K562 (cell line): ENCODE measurements at regions not wholly inside any gene's neighbourhood (a gene's known extent, or its start where the extent isn't known, plus 50 kb on each side); places are given as distances from the start of the nearest gene placed in this dataset.

Source experiments
- CHD4 ChIP-seq: fragments of 200-600 bp; sonication (generic); IDR thresholded peaks from 3 replicates; pipeline ENCODE4 v1.6.1; 2012; ENCODE audit warnings: low read depth, mild to moderate bottlenecking, mixed read lengths, low read length, inconsistent platforms; ENCODE audit not compliant: insufficient read depth, insufficient replicate concordance, poor library complexity, severe bottlenecking
- EP300 ChIP-seq: IDR thresholded peaks from 2 replicates; pipeline ENCODE4 v1.6.1; 2012; ENCODE audit warnings: low read length, improper control_type of control experiment
- NCOR1 ChIP-seq: fragments of 450-650 bp; IDR thresholded peaks from 2 replicates; pipeline ENCODE4 v1.6.1; 2016; ENCODE audit warnings: mild to moderate bottlenecking, moderate library complexity
- NFIC ChIP-seq: fragments of 450-650 bp; IDR thresholded peaks from 2 replicates; pipeline ENCODE4 v1.6.1; 2017; ENCODE audit warnings: mild to moderate bottlenecking, inconsistent platforms
- POLR2AphosphoS2 ChIP-seq: IDR thresholded peaks from 2 replicates; pipeline ENCODE4 v1.6.1; 2012; ENCODE audit warnings: low read length, improper control_type of control experiment
- SMARCE1 ChIP-seq: fragments of 450-650 bp; IDR thresholded peaks from 2 replicates; pipeline ENCODE4 v1.7.1; 2016; ENCODE audit warnings: mild to moderate bottlenecking
- TAF1 ChIP-seq: IDR thresholded peaks from 2 replicates; pipeline ENCODE4 v1.6.1; 2011; ENCODE audit warnings: mild to moderate bottlenecking, low read length, moderate library complexity; ENCODE audit not compliant: insufficient read depth, control insufficient read depth, severe bottlenecking; ENCODE audit errors: extremely low read depth
- ZNF232 ChIP-seq: sonication (generic); formaldehyde crosslinking; IDR thresholded peaks from 2 replicates; pipeline ENCODE4 v1.8.0; 2022; ENCODE audit warnings: mild to moderate bottlenecking, missing genetic modification reagents
- TF ChIP-seq, protein P1 (sequence below): fragments of 250-450 bp; sonication (Bioruptor Pico); IDR thresholded peaks from 2 replicates; pipeline ENCODE4 v1.4.0; 2020; ENCODE audit warnings: mild to moderate bottlenecking, moderate library complexity
- TF ChIP-seq, protein P2 (sequence below): sonication (generic); formaldehyde crosslinking; IDR thresholded peaks from 2 replicates; pipeline ENCODE4 v1.8.1; 2023; ENCODE audit warnings: mild to moderate bottlenecking, missing genetic modification reagents
- TF ChIP-seq, protein P3 (sequence below), 2 experiments: fragments of 450-650 bp in 1 of 2; sonication (generic) in 1 of 2; formaldehyde crosslinking in 1 of 2; IDR thresholded peaks in 1 of 2; conservative IDR thresholded peaks in 1 of 2; 2 replicates each; pipeline versions ENCODE4 v1.6.1 to v1.8.1; 2016 to 2023; ENCODE audit warnings: mild to moderate bottlenecking in 2 of 2, moderate library complexity in 2 of 2, inconsistent platforms in 1 of 2, missing genetic modification reagents in 1 of 2
- TF ChIP-seq, protein P4 (sequence below): sonication (generic); formaldehyde crosslinking; IDR thresholded peaks from 2 replicates; pipeline ENCODE4 v1.8.1; 2022; ENCODE audit warnings: missing genetic modification reagents
- TF ChIP-seq, protein P5 (sequence below), 3 experiments: IDR thresholded peaks in 2 of 3; conservative IDR thresholded peaks in 1 of 3; 2 replicates each; pipeline ENCODE4 v1.5.1; 2011 to 2012; ENCODE audit warnings: low read length in 3 of 3, mild to moderate bottlenecking in 3 of 3, control low read depth in 2 of 3, improper control_type of control experiment in 1 of 3, inconsistent platforms in 1 of 3, low read depth in 1 of 3, mixed read lengths in 1 of 3, moderate library complexity in 1 of 3; ENCODE audit not compliant: insufficient read depth in 2 of 3

DNA sequence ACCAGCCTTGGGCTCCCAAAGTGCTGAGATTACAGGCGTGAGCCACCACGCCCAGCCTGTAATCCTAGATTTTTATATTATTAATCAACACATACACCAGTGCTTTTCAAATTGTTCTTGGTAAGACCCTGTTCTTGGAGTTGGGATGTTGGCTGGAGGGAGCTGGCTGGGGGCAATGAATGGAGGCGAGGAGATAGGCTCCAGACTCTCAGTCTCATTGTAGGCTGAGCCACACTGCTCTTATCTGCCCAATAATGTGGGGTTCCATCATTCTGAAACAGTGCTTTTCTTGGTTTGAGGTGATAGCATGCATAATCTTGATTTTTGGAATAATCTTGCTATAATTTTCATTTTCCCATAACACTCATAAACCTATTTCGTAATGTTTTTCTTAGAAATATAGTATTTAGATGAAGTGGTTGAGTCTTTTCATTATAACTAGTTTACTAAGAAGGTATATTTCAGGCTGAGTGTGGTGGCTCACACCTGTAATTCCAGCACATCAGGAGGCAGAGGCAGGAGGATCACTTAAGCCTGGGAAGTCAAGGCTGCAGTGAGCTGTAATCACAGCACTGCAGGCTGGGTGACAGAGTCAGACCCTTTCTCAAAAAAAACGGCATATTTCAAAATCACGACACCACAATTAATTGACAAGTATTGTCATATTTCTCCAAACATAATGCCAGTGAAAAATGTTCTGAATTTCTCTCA is 65.1 kb upstream of the LYZL2 start:
- no peak for TF ChIP-seq TAF1
- TF ChIP-seq ZNF232, result no peak
- TF ChIP-seq EP300, result no peak
- TF ChIP-seq CHD4, result no peak
- no peak for TF ChIP-seq SMARCE1
- TF ChIP-seq, protein P1, sequence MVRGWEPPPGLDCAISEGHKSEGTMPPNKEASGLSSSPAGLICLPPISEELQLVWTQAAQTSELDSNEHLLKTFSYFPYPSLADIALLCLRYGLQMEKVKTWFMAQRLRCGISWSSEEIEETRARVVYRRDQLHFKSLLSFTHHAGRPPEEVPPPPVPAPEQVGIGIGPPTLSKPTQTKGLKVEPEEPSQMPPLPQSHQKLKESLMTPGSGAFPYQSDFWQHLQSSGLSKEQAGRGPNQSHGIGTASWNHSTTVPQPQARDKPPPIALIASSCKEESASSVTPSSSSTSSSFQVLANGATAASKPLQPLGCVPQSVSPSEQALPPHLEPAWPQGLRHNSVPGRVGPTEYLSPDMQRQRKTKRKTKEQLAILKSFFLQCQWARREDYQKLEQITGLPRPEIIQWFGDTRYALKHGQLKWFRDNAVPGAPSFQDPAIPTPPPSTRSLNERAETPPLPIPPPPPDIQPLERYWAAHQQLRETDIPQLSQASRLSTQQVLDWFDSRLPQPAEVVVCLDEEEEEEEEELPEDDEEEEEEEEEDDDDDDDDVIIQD (CRISPR knock-in tag), result no peak
- TF ChIP-seq NCOR1, result no peak
- TF ChIP-seq POLR2AphosphoS2, result no peak
- TF ChIP-seq, protein P2, sequence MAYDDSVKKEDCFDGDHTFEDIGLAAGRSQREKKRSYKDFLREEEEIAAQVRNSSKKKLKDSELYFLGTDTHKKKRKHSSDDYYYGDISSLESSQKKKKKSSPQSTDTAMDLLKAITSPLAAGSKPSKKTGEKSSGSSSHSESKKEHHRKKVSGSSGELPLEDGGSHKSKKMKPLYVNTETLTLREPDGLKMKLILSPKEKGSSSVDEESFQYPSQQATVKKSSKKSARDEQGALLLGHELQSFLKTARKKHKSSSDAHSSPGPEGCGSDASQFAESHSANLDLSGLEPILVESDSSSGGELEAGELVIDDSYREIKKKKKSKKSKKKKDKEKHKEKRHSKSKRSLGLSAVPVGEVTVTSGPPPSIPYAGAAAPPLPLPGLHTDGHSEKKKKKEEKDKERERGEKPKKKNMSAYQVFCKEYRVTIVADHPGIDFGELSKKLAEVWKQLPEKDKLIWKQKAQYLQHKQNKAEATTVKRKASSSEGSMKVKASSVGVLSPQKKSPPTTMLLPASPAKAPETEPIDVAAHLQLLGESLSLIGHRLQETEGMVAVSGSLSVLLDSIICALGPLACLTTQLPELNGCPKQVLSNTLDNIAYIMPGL (CRISPR knock-in tag), result no peak
- TF ChIP-seq, protein P3, sequence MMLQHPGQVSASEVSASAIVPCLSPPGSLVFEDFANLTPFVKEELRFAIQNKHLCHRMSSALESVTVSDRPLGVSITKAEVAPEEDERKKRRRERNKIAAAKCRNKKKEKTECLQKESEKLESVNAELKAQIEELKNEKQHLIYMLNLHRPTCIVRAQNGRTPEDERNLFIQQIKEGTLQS (IDR thresholded peaks at IDR 0.05), result no peak
- TF ChIP-seq, protein P3 (CRISPR knock-in tag; conservative IDR thresholded peaks at IDR 0.05), result no peak
- TF ChIP-seq NFIC, result no peak
- TF ChIP-seq, protein P4, sequence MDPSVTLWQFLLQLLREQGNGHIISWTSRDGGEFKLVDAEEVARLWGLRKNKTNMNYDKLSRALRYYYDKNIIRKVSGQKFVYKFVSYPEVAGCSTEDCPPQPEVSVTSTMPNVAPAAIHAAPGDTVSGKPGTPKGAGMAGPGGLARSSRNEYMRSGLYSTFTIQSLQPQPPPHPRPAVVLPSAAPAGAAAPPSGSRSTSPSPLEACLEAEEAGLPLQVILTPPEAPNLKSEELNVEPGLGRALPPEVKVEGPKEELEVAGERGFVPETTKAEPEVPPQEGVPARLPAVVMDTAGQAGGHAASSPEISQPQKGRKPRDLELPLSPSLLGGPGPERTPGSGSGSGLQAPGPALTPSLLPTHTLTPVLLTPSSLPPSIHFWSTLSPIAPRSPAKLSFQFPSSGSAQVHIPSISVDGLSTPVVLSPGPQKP, result no peak
- TF ChIP-seq, protein P5, sequence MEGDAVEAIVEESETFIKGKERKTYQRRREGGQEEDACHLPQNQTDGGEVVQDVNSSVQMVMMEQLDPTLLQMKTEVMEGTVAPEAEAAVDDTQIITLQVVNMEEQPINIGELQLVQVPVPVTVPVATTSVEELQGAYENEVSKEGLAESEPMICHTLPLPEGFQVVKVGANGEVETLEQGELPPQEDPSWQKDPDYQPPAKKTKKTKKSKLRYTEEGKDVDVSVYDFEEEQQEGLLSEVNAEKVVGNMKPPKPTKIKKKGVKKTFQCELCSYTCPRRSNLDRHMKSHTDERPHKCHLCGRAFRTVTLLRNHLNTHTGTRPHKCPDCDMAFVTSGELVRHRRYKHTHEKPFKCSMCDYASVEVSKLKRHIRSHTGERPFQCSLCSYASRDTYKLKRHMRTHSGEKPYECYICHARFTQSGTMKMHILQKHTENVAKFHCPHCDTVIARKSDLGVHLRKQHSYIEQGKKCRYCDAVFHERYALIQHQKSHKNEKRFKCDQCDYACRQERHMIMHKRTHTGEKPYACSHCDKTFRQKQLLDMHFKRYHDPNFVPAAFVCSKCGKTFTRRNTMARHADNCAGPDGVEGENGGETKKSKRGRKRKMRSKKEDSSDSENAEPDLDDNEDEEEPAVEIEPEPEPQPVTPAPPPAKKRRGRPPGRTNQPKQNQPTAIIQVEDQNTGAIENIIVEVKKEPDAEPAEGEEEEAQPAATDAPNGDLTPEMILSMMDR (IDR thresholded peaks at IDR 0.05 in 2 of 3, conservative IDR thresholded peaks at IDR 0.05 in 1 of 3; ENCODE audit: insufficient read depth in 2 of 3, low read depth in 1 of 3, low read length in 3 of 3), result no peak
